ENCODE measurements at regions not wholly inside any gene's neighbourhood (a gene's known extent, or its start where the extent isn't known, plus 50 kb on each side); places are given as distances from the start of the nearest gene placed in this dataset.

- no peaks in the 10 kb centered on the region for H3K4me1 ChIP-seq (ENCODE audit: control insufficient read depth, insufficient read depth, low read length)
- WGBS (ENCODE audit: insufficient coverage, low lambda C conversion rate), result 80% methylated on average over 1 of the region's 3 CpGs
- no peak overlapping the region for H3K27ac ChIP-seq (ENCODE audit: low read length)
- no peaks in the 10 kb centered on the region for H3K27me3 ChIP-seq (ENCODE audit: control insufficient read depth, insufficient read depth, low read length)
- no peaks in the 10 kb centered on the region for H3K36me3 ChIP-seq (ENCODE audit: control insufficient read depth, insufficient read depth, low read length)
- no peaks in the 10 kb centered on the region for H3K9me3 ChIP-seq (ENCODE audit: control insufficient read depth, low read depth, low read length)
- H3K4me3 ChIP-seq (ENCODE audit: low read length), result no peak overlapping the region
- DNase-seq, result no peak
Observed at GRCh38 chr20:24880356-24880755, 68.7 kb upstream of the CST7 start.

- 100% methylated on average over 1 of the region's 9 CpGs for WGBS (ENCODE audit: insufficient coverage, low lambda C conversion rate)
Observed at GRCh38 chr20:24890286-24890685, 58.8 kb upstream of the CST7 start.

GRCh38 chr20:24891546-24892393 is 57.3 kb upstream of the CST7 start:
- no peaks in the 10 kb centered on the region for H3K27me3 ChIP-seq (ENCODE audit: control insufficient read depth, insufficient read depth, low read length)
- H3K27ac ChIP-seq (ENCODE audit: low read length), result no peak overlapping the region
- H3K36me3 ChIP-seq (ENCODE audit: control insufficient read depth, insufficient read depth, low read length), result no peaks in the 10 kb centered on the region
- no peak for DNase-seq
- H3K4me1 ChIP-seq (ENCODE audit: control insufficient read depth, insufficient read depth, low read length), result no peaks in the 10 kb centered on the region
- no peaks in the 10 kb centered on the region for H3K9me3 ChIP-seq (ENCODE audit: control insufficient read depth, low read depth, low read length)
- no peak overlapping the region for H3K4me3 ChIP-seq (ENCODE audit: low read length)
- no CpG with 5 or more reads among the region's 34 CpGs for WGBS (ENCODE audit: insufficient coverage, low lambda C conversion rate)

More at GRCh38 chr20:24890286-24890685, 58.8 kb upstream of the CST7 start:
- Histone ChIP-seq H3K36me3 (ENCODE audit: control insufficient read depth, insufficient read depth, low read length) (no peaks in the 10 kb centered on the region), H3K4me1 (ENCODE audit: control insufficient read depth, insufficient read depth, low read length) (no peaks in the 10 kb centered on the region), H3K27ac (ENCODE audit: low read length) (no peak overlapping the region), H3K27me3 (ENCODE audit: control insufficient read depth, insufficient read depth, low read length) (no peaks in the 10 kb centered on the region), H3K9me3 (ENCODE audit: control insufficient read depth, low read depth, low read length) (no peaks in the 10 kb centered on the region), H3K4me3 (ENCODE audit: low read length) (no peak overlapping the region)
- no peak for DNase-seq

- Histone ChIP-seq H3K4me1 (ENCODE audit: control insufficient read depth, insufficient read depth, low read length) (no peaks in the 10 kb centered on the region), H3K36me3 (ENCODE audit: control insufficient read depth, insufficient read depth, low read length) (no peaks in the 10 kb centered on the region), H3K27ac (ENCODE audit: low read length) (no peak overlapping the region), H3K27me3 (ENCODE audit: control insufficient read depth, insufficient read depth, low read length) (no peaks in the 10 kb centered on the region), H3K9me3 (ENCODE audit: control insufficient read depth, low read depth, low read length) (no peaks in the 10 kb centered on the region), H3K4me3 (ENCODE audit: low read length) (no peak overlapping the region)
- WGBS (ENCODE audit: insufficient coverage, low lambda C conversion rate), result no CpG with 5 or more reads among the region's 11 CpGs
- DNase-seq, result no peak
Observed at GRCh38 chr20:24892522-24892921, 56.5 kb upstream of the CST7 start.

GRCh38 chr20:24892931-24893330 is 56.1 kb upstream of the CST7 start:
- no peak overlapping the region for H3K4me3 ChIP-seq (ENCODE audit: low read length)
- no peak for DNase-seq
- no peak overlapping the region for H3K27ac ChIP-seq (ENCODE audit: low read length)
- no peaks in the 10 kb centered on the region for H3K9me3 ChIP-seq (ENCODE audit: control insufficient read depth, low read depth, low read length)
- H3K4me1 ChIP-seq (ENCODE audit: control insufficient read depth, insufficient read depth, low read length), result no peaks in the 10 kb centered on the region
- no CpG with 5 or more reads among the region's 10 CpGs for WGBS (ENCODE audit: insufficient coverage, low lambda C conversion rate)
- no peaks in the 10 kb centered on the region for H3K27me3 ChIP-seq (ENCODE audit: control insufficient read depth, insufficient read depth, low read length)
- no peaks in the 10 kb centered on the region for H3K36me3 ChIP-seq (ENCODE audit: control insufficient read depth, insufficient read depth, low read length)

- Histone ChIP-seq H3K4me3 (ENCODE audit: low read length) (no peak overlapping the region), H3K27ac (ENCODE audit: low read length) (no peak overlapping the region), H3K9me3 (ENCODE audit: control insufficient read depth, low read depth, low read length) (no peaks in the 10 kb centered on the region), H3K4me1 (ENCODE audit: control insufficient read depth, insufficient read depth, low read length) (no peaks in the 10 kb centered on the region), H3K36me3 (ENCODE audit: control insufficient read depth, insufficient read depth, low read length) (no peaks in the 10 kb centered on the region), H3K27me3 (ENCODE audit: control insufficient read depth, insufficient read depth, low read length) (no peaks in the 10 kb centered on the region)
- WGBS (ENCODE audit: insufficient coverage, low lambda C conversion rate), result no CpG with 5 or more reads among the region's 4 CpGs
- no peak for DNase-seq
Observed at GRCh38 chr20:24894488-24894887, 54.6 kb upstream of the CST7 start.

- Histone ChIP-seq H3K27ac (ENCODE audit: low read length) (no peak overlapping the region), H3K9me3 (ENCODE audit: control insufficient read depth, low read depth, low read length) (peaks cover 2% of the 10 kb centered on the region), H3K4me1 (ENCODE audit: control insufficient read depth, insufficient read depth, low read length) (no peaks in the 10 kb centered on the region), H3K36me3 (ENCODE audit: control insufficient read depth, insufficient read depth, low read length) (no peaks in the 10 kb centered on the region), H3K4me3 (ENCODE audit: low read length) (no peak overlapping the region), H3K27me3 (ENCODE audit: control insufficient read depth, insufficient read depth, low read length) (no peaks in the 10 kb centered on the region)
- WGBS (ENCODE audit: insufficient coverage, low lambda C conversion rate), result no CpG with 5 or more reads among the region's 1 CpG
- DNase-seq, result no peak
Observed at GRCh38 chr20:24894967-24895366, 54.1 kb upstream of the CST7 start.

GRCh38 chr20:24895431-24895830 is 53.6 kb upstream of the CST7 start:
- Histone ChIP-seq H3K27me3 (ENCODE audit: control insufficient read depth, insufficient read depth, low read length) (no peaks in the 10 kb centered on the region), H3K9me3 (ENCODE audit: control insufficient read depth, low read depth, low read length) (peaks cover 7% of the 10 kb centered on the region), H3K27ac (ENCODE audit: low read length) (no peak overlapping the region), H3K4me3 (ENCODE audit: low read length) (no peak overlapping the region), H3K36me3 (ENCODE audit: control insufficient read depth, insufficient read depth, low read length) (no peaks in the 10 kb centered on the region), H3K4me1 (ENCODE audit: control insufficient read depth, insufficient read depth, low read length) (no peaks in the 10 kb centered on the region)
- WGBS (ENCODE audit: insufficient coverage, low lambda C conversion rate), result no CpG with 5 or more reads among the region's 7 CpGs
- DNase-seq, result no peak

GRCh38 chr20:24895898-24896658 is 53.0 kb upstream of the CST7 start:
- Histone ChIP-seq H3K4me3 (ENCODE audit: low read length) (no peak overlapping the region), H3K27me3 (ENCODE audit: control insufficient read depth, insufficient read depth, low read length) (no peaks in the 10 kb centered on the region), H3K9me3 (ENCODE audit: control insufficient read depth, low read depth, low read length) (peaks cover 7% of the 10 kb centered on the region), H3K36me3 (ENCODE audit: control insufficient read depth, insufficient read depth, low read length) (no peaks in the 10 kb centered on the region), H3K27ac (ENCODE audit: low read length) (no peak overlapping the region), H3K4me1 (ENCODE audit: control insufficient read depth, insufficient read depth, low read length) (no peaks in the 10 kb centered on the region)
- no peak for DNase-seq
- no CpG with 5 or more reads among the region's 10 CpGs for WGBS (ENCODE audit: insufficient coverage, low lambda C conversion rate)

GRCh38 chr20:24896984-24897383 is 52.1 kb upstream of the CST7 start:
- Histone ChIP-seq H3K4me1 (ENCODE audit: control insufficient read depth, insufficient read depth, low read length) (no peaks in the 10 kb centered on the region), H3K36me3 (ENCODE audit: control insufficient read depth, insufficient read depth, low read length) (no peaks in the 10 kb centered on the region), H3K27me3 (ENCODE audit: control insufficient read depth, insufficient read depth, low read length) (no peaks in the 10 kb centered on the region), H3K27ac (ENCODE audit: low read length) (no peak overlapping the region), H3K4me3 (ENCODE audit: low read length) (no peak overlapping the region), H3K9me3 (ENCODE audit: control insufficient read depth, low read depth, low read length) (peaks cover 7% of the 10 kb centered on the region)
- DNase-seq, result no peak
- WGBS (ENCODE audit: insufficient coverage, low lambda C conversion rate), result no CpG with 5 or more reads among the region's 5 CpGs
